Naive thymus-derived CD8-positive, alpha-beta T cell (primary cell): ENCODE measurements at regions not wholly inside any gene's neighbourhood (a gene's known extent, or its start where the extent isn't known, plus 50 kb on each side); places are given as distances from the start of the nearest gene placed in this dataset.

Source experiments
- ATAC-seq, 2 donors: fragments of 150-1000 bp; cut with Tn5 transposase in 1 of 2; sonication (Bioruptor Pico), chemical (Tn5 transposase) in 1 of 2; 1 replicate in 1 of 2; 2 replicates in 1 of 2; pipeline ENCODE4 v1.10.0; 2021; ENCODE audit warnings: mild to moderate bottlenecking in 2 of 2, moderate library complexity in 2 of 2
- POLR2A ChIA-PET: fragments of 350-600 bp; sonication (Branson Sonifier 250); formaldehyde crosslinking; loops from one replicate; lab custom pipeline; 2021; ENCODE audit warnings: antibody characterized with exemption; lab: Charles Lee
- DNase-seq, 10 donors: peaks; one replicate each; pipeline versions ENCODE4 v3.0.0 to v3.0.0-alpha.2; 2020 to 2022
- H3K27ac Mint-ChIP-seq, 10 donors: one replicate each; pipeline ENCODE4 v1.8.0; 2020 to 2022; ENCODE audit warnings: mild to moderate bottlenecking in 10 of 10, mixed read lengths in 10 of 10, moderate library complexity in 4 of 10, inconsistent platforms in 1 of 10
- H3K27me3 Mint-ChIP-seq, 5 donors: one replicate each; pipeline ENCODE4 v1.8.0; 2021 to 2022; ENCODE audit warnings: mixed read lengths in 5 of 5
- H3K36me3 Mint-ChIP-seq, 3 donors: one replicate each; pipeline ENCODE4 v1.8.0; 2020 to 2022; ENCODE audit warnings: mixed read lengths in 3 of 3, mild to moderate bottlenecking in 2 of 3, inconsistent platforms in 1 of 3
- H3K4me1 Mint-ChIP-seq, 4 donors: one replicate each; pipeline ENCODE4 v1.8.0; 2021 to 2022; ENCODE audit warnings: mixed read lengths in 4 of 4
- H3K4me3 Mint-ChIP-seq, 10 donors: one replicate each; pipeline ENCODE4 v1.8.0; 2020 to 2022; ENCODE audit warnings: mild to moderate bottlenecking in 10 of 10, mixed read lengths in 10 of 10, moderate library complexity in 6 of 10, inconsistent platforms in 1 of 10
- H3K9me3 Mint-ChIP-seq, 9 donors: one replicate each; pipeline ENCODE4 v1.8.0; 2020 to 2022; ENCODE audit warnings: mixed read lengths in 9 of 9, mild to moderate bottlenecking in 3 of 9, inconsistent platforms in 1 of 9, moderate library complexity in 1 of 9

GRCh38 chr12:67211029-67211428, 58.1 kb upstream of the CAND1 start:
- no peak overlapping the region for H3K4me3 Mint-ChIP-seq
- no peaks in the 10 kb centered on the region for H3K4me1 Mint-ChIP-seq
- POLR2A ChIA-PET: no interaction called here
- H3K27me3 Mint-ChIP-seq: peaks cover 10 to 44% (median 24%) of the 10 kb centered on the region in 5 donors
- H3K36me3 Mint-ChIP-seq: no peaks in the 10 kb centered on the region
- peaks cover 0 to 7% (median 0%) of the 10 kb centered on the region in 9 donors for H3K9me3 Mint-ChIP-seq
- no peak overlapping the region for H3K27ac Mint-ChIP-seq
- no peak for ATAC-seq
- no peak for DNase-seq

DNA sequence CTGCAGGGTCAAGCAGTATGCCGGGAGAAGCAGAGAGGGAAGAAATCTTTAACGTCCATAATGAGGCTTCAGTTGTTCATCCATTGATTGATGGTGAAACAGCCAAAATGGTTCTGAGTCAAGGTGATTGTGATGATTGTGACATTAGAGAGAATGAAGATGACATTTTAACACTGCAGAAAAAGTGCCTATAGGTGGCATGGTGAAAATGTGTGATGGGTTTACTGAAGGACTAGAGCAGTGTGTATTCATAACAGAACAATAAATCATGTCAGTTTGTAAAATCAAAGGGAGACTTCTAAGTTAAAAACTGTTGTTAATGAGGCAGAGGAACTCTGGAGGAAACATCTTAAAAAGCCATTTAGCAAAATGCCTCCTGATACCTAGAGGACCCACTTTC, 57.7 kb upstream of the CAND1 start:
- Mint-ChIP-seq H3K9me3 (peaks cover 0 to 7% (median 0%) of the 10 kb centered on the region in 9 donors), H3K36me3 (no peaks in the 10 kb centered on the region), H3K4me3 (no peak overlapping the region), H3K27ac (no peak overlapping the region), H3K27me3 (peaks cover 10 to 39% (median 20%) of the 10 kb centered on the region in 5 donors), H3K4me1 (no peaks in the 10 kb centered on the region)
- POLR2A ChIA-PET: no interaction called here
- ATAC-seq (no peak), DNase-seq (no peak)

- H3K4me3 Mint-ChIP-seq: no peak overlapping the region
- DNase-seq: no peak
- H3K27me3 Mint-ChIP-seq: peaks cover 0 to 4% (median 0%) of the 10 kb centered on the region in 5 donors
- H3K27ac Mint-ChIP-seq: no peak overlapping the region
- H3K9me3 Mint-ChIP-seq: peaks cover 0 to 7% (median 0%) of the 10 kb centered on the region in 9 donors
- ATAC-seq: no peak
- H3K36me3 Mint-ChIP-seq: no peaks in the 10 kb centered on the region
- POLR2A ChIA-PET: no interaction called here
- H3K4me1 Mint-ChIP-seq: no peaks in the 10 kb centered on the region
Observed at GRCh38 chr12:67217647-67218046, 51.5 kb upstream of the CAND1 start.
